NCI-H2196 (cell line): ENCODE measurements at regions not wholly inside any gene's neighbourhood (a gene's known extent, or its start where the extent isn't known, plus 50 kb on each side); places are given as distances from the start of the nearest gene placed in this dataset.

Experiments
- DNase-seq: peaks from one replicate; lab custom pipeline; 2025; ENCODE audit not compliant: unreplicated experiment; lab: John Stamatoyannopoulos, UW

DNA sequence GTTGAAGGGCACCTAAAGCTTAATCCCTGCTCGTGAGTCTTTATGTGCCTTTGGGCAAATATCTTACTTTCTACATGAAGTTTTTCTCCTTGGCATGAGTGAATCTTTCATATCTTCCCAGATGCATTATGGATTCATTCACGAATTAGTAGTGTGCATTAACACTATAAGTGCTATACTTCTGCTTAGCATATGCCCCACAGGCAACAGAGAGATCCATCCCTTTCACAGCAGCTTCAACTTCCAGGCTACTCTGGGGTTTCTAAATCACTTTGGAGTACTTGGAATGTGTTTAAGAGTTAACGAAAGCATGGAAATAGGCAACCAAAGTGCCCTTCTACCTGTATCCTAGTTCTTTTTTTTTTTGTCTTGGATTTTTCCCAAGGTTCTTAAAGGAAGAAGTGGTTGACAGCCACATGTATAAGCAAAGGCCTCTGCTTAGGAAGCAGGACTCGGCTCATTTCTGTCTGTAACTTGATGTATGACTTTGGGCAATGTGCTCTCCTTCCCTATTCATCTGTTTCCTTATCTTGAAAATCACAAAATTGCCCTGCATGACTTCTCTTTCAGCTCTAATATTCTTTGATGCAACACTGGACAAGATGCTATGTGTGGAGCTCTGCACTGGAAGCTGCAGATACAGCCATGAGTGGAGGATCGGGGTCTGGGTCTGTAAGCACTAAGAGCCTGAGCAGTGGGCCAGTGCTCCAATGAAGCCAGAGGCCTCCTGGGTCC lies 54.5 kb upstream of the ME3 start:
- DNase-seq: no peak

DNA sequence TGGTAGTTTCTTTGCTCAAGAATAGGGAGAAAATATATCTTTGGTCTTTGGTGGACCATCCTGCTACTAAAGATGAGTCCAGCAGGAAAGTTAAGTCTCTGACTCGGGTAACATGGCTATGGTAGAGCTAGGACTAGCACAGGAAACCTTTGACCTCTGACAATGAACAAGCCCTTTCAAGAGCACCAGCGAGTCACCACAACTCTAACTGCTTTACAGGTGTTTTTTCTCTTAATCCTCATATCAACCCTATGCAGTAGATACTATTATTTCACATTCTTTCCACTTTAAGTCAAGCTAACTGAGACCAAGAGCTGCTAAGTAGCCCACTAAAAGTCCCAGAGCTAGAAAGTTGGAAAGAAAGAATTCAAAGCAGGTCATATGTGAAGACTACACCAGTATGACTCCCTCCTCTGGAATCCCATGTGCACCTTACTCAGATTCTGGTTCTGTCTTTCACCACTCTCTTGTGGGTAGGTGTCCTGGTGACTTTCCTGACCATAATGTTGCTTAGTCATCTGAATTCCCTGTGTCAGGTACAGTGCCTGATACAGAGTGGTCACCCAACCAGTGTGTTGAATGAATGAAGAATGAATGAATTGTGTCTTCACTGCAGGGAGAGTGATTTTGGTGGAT lies 53.8 kb upstream of the ME3 start:
- no peak for DNase-seq

DNA sequence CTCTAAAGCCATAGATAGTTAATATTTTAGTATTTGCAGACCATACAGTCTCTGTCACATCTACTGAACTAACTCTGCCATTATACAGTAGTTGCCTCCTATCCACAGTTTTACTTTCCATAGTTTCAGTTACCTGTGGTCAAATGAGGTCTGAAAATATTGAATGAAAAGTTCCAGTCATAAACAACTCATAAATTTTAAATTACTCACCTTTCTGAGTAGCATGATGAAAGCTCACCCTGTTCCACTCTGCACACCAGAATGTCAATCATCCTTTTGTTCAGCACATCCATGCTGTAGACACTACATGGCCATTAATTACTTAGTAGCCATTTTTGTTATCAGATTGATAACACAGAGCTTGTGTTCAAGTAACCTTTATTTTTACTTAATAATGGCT lies 51.7 kb upstream of the ME3 start:
- DNase-seq: no peak

DNA sequence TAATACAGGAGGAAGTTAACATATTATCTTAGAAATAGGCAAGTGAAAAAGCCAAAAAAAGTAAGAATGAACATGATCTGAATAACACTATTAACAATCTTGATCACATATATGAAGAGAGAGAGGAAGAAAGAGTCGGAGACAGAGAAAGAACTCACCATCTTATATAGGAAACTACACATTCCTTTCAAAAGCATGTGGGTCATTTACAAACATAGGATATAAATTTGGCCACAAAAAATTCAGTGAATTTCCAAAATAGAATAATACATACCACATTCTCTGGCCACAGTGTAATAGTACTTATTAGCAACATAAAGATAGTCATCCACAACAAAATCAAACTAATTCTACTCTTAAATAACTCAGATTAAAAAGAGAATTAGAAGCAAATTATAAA lies 50.9 kb upstream of the ME3 start:
- DNase-seq: no peak

DNA sequence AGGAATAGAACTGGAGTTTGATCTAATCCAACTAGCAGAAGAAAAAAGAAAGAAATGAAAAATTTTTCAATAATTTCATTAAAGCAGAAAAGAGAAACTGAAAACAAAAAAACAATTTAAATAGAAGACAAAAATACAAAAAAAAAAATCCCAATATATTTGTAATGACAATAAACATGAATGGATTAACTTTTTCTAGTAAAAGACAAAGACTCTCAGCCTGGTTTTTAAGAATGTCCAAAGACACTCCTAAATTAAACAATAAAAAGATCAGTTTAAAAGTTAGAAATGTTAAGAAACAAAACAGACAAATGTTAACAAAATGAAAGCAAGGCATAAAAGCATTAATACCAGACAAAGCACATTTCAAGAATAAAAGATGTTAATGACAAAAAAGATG lies 50.3 kb upstream of the ME3 start:
- DNase-seq: no peak
